HG03571 (cell line): ENCODE measurements at regions not wholly inside any gene's neighbourhood (a gene's known extent, or its start where the extent isn't known, plus 50 kb on each side); places are given as distances from the start of the nearest gene placed in this dataset.

Source experiments
- ATAC-seq: cut with Tn5 transposase; IDR thresholded peaks from one replicate; pipeline ENCODE4 v1.9.1; 2021; ENCODE audit not compliant: unreplicated experiment

- no peak for ATAC-seq
Observed at GRCh38 chr9:82299870-82300269, 311.3 kb downstream of the SPATA31D1 start.

GRCh38 chr9:82302968-82303655 lies 314.5 kb downstream of the SPATA31D1 start:
- ATAC-seq, result no peak

GRCh38 chr9:82308836-82309235 lies 320.3 kb downstream of the SPATA31D1 start:
- ATAC-seq, result no peak

GRCh38 chr9:82313697-82314096 lies 325.1 kb downstream of the SPATA31D1 start:
- no peak for ATAC-seq

- no peak for ATAC-seq
Observed at GRCh38 chr9:82320566-82320965, 332.0 kb downstream of the SPATA31D1 start.

- ATAC-seq, result no peak
Observed at GRCh38 chr9:82325907-82326306, 337.3 kb downstream of the SPATA31D1 start.

- no peak for ATAC-seq
Observed at GRCh38 chr9:82327641-82328040, 339.1 kb downstream of the SPATA31D1 start.

- ATAC-seq, result no peak
Observed at GRCh38 chr9:82331079-82331478, 342.5 kb downstream of the SPATA31D1 start.

- no peak for ATAC-seq
Observed at GRCh38 chr9:82332018-82332773, 343.6 kb downstream of the SPATA31D1 start.

- ATAC-seq, result no peak
Observed at GRCh38 chr9:82332774-82333152, 344.2 kb downstream of the SPATA31D1 start.

GRCh38 chr9:82333671-82334070 lies 345.1 kb downstream of the SPATA31D1 start:
- no peak for ATAC-seq

GRCh38 chr9:82334286-82334685 lies 345.7 kb downstream of the SPATA31D1 start:
- ATAC-seq, result no peak

- no peak for ATAC-seq
Observed at GRCh38 chr9:82337351-82337750, 348.8 kb downstream of the SPATA31D1 start.

GRCh38 chr9:82342046-82342445 lies 353.5 kb downstream of the SPATA31D1 start:
- no peak for ATAC-seq

- ATAC-seq, result no peak
Observed at GRCh38 chr9:82346040-82346439, 357.5 kb downstream of the SPATA31D1 start.

GRCh38 chr9:82353631-82354278 lies 365.2 kb downstream of the SPATA31D1 start:
- no peak for ATAC-seq

GRCh38 chr9:82354279-82354659 lies 365.7 kb downstream of the SPATA31D1 start:
- ATAC-seq, result no peak

GRCh38 chr9:82356131-82356530 lies 367.6 kb downstream of the SPATA31D1 start:
- no peak for ATAC-seq

GRCh38 chr9:82356871-82357270 lies 368.3 kb downstream of the SPATA31D1 start:
- no peak for ATAC-seq

GRCh38 chr9:82363198-82363597 lies 374.6 kb downstream of the SPATA31D1 start:
- ATAC-seq, result no peak

GRCh38 chr9:82363682-82364081 lies 375.1 kb downstream of the SPATA31D1 start:
- ATAC-seq, result no peak

- ATAC-seq, result no peak
Observed at GRCh38 chr9:82367016-82367415, 378.4 kb downstream of the SPATA31D1 start.
